ENCODE measurements at regions not wholly inside any gene's neighbourhood (a gene's known extent, or its start where the extent isn't known, plus 50 kb on each side); places are given as distances from the start of the nearest gene placed in this dataset.

DNA sequence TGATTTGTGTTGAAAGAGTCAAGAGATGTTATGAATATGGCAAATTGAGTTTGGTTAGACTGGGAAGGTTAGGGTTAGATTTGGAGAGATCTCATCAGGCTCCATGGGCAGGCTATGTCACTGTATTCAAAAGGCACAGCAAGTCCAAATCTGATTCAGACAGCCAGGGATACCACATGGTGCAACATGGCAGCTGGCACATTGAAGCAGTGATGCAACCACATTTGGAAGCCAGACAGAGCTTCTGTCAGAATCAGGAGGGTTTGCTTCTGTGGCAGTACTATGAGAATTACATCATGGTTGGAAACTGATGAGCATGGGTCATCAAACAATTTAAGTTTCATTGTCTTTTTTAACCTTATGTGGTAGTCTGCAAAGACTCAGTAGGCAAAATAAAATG lies 772.2 kb downstream of the SUCLG1 start:
- TF ChIP-seq BCL11A (tag by site-specific recombination; IDR thresholded peaks at IDR 0.05; ENCODE audit: low read depth) (no peak), ZNF529 (tag by site-specific recombination; IDR thresholded peaks at IDR 0.05; ENCODE audit: insufficient replicate concordance) (no peak), ZNF274 (IDR thresholded peaks at IDR 0.05; ENCODE audit: low read length) (no peak), ZNF274 (tag by site-specific recombination; IDR thresholded peaks at IDR 0.05; ENCODE audit: borderline replicate concordance) (no peak), KLF7 (tag by site-specific recombination; IDR thresholded peaks at IDR 0.05; ENCODE audit: borderline replicate concordance) (no peak), ZNF214 (tag by site-specific recombination; IDR thresholded peaks at IDR 0.05; ENCODE audit: borderline replicate concordance) (no peak), MZF1 (tag by site-specific recombination; IDR thresholded peaks at IDR 0.05; ENCODE audit: borderline replicate concordance) (no peak), OVOL3 (tag by site-specific recombination; IDR thresholded peaks at IDR 0.05) (no peak)
- TF ChIP-seq, protein P1, sequence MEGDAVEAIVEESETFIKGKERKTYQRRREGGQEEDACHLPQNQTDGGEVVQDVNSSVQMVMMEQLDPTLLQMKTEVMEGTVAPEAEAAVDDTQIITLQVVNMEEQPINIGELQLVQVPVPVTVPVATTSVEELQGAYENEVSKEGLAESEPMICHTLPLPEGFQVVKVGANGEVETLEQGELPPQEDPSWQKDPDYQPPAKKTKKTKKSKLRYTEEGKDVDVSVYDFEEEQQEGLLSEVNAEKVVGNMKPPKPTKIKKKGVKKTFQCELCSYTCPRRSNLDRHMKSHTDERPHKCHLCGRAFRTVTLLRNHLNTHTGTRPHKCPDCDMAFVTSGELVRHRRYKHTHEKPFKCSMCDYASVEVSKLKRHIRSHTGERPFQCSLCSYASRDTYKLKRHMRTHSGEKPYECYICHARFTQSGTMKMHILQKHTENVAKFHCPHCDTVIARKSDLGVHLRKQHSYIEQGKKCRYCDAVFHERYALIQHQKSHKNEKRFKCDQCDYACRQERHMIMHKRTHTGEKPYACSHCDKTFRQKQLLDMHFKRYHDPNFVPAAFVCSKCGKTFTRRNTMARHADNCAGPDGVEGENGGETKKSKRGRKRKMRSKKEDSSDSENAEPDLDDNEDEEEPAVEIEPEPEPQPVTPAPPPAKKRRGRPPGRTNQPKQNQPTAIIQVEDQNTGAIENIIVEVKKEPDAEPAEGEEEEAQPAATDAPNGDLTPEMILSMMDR (tag by site-specific recombination; IDR thresholded peaks at IDR 0.05): no peak
- TF ChIP-seq, protein P2, sequence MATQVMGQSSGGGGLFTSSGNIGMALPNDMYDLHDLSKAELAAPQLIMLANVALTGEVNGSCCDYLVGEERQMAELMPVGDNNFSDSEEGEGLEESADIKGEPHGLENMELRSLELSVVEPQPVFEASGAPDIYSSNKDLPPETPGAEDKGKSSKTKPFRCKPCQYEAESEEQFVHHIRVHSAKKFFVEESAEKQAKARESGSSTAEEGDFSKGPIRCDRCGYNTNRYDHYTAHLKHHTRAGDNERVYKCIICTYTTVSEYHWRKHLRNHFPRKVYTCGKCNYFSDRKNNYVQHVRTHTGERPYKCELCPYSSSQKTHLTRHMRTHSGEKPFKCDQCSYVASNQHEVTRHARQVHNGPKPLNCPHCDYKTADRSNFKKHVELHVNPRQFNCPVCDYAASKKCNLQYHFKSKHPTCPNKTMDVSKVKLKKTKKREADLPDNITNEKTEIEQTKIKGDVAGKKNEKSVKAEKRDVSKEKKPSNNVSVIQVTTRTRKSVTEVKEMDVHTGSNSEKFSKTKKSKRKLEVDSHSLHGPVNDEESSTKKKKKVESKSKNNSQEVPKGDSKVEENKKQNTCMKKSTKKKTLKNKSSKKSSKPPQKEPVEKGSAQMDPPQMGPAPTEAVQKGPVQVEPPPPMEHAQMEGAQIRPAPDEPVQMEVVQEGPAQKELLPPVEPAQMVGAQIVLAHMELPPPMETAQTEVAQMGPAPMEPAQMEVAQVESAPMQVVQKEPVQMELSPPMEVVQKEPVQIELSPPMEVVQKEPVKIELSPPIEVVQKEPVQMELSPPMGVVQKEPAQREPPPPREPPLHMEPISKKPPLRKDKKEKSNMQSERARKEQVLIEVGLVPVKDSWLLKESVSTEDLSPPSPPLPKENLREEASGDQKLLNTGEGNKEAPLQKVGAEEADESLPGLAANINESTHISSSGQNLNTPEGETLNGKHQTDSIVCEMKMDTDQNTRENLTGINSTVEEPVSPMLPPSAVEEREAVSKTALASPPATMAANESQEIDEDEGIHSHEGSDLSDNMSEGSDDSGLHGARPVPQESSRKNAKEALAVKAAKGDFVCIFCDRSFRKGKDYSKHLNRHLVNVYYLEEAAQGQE (tag by site-specific recombination; IDR thresholded peaks at IDR 0.05): no peak
- TF ChIP-seq, protein P3, sequence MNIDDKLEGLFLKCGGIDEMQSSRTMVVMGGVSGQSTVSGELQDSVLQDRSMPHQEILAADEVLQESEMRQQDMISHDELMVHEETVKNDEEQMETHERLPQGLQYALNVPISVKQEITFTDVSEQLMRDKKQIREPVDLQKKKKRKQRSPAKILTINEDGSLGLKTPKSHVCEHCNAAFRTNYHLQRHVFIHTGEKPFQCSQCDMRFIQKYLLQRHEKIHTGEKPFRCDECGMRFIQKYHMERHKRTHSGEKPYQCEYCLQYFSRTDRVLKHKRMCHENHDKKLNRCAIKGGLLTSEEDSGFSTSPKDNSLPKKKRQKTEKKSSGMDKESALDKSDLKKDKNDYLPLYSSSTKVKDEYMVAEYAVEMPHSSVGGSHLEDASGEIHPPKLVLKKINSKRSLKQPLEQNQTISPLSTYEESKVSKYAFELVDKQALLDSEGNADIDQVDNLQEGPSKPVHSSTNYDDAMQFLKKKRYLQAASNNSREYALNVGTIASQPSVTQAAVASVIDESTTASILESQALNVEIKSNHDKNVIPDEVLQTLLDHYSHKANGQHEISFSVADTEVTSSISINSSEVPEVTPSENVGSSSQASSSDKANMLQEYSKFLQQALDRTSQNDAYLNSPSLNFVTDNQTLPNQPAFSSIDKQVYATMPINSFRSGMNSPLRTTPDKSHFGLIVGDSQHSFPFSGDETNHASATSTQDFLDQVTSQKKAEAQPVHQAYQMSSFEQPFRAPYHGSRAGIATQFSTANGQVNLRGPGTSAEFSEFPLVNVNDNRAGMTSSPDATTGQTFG (tag by site-specific recombination; IDR thresholded peaks at IDR 0.05; ENCODE audit: borderline replicate concordance): no peak
- TF ChIP-seq, protein P4, sequence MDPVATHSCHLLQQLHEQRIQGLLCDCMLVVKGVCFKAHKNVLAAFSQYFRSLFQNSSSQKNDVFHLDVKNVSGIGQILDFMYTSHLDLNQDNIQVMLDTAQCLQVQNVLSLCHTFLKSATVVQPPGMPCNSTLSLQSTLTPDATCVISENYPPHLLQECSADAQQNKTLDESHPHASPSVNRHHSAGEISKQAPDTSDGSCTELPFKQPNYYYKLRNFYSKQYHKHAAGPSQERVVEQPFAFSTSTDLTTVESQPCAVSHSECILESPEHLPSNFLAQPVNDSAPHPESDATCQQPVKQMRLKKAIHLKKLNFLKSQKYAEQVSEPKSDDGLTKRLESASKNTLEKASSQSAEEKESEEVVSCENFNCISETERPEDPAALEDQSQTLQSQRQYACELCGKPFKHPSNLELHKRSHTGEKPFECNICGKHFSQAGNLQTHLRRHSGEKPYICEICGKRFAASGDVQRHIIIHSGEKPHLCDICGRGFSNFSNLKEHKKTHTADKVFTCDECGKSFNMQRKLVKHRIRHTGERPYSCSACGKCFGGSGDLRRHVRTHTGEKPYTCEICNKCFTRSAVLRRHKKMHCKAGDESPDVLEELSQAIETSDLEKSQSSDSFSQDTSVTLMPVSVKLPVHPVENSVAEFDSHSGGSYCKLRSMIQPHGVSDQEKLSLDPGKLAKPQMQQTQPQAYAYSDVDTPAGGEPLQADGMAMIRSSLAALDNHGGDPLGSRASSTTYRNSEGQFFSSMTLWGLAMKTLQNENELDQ (tag by site-specific recombination; IDR thresholded peaks at IDR 0.05; ENCODE audit: low read depth): no peak

Measured in HEK293 (cell line).